BJ (cell line): ENCODE measurements at regions not wholly inside any gene's neighbourhood (a gene's known extent, or its start where the extent isn't known, plus 50 kb on each side); places are given as distances from the start of the nearest gene placed in this dataset.

Source experiments
- CTCF ChIA-PET: fragments of 350-600 bp; formaldehyde crosslinking; extraction: SDS; loops from one replicate; lab custom pipeline; 2021; ENCODE audit warnings: antibody characterized with exemption, inconsistent platforms; lab: Yijun Ruan, JAX
- POLR2A ChIA-PET: fragments of 300-600 bp; sonication (Branson Sonifier 250); formaldehyde crosslinking; extraction: SDS; loops from one replicate; lab custom pipeline; 2021; ENCODE audit warnings: antibody characterized with exemption; lab: Charles Lee
- DNase-seq: peaks from one replicate; pipeline ENCODE4 v3.0.0-alpha.2; 2011; ENCODE audit warnings: low read depth
- H3K27me3 ChIP-seq: 2 replicates; pipeline ENCODE4 v1.6.0; 2011; ENCODE audit warnings: low read length; ENCODE audit not compliant: control insufficient read depth, insufficient read depth
- H3K36me3 ChIP-seq: 2 replicates; pipeline ENCODE4 v1.5.1; 2011; ENCODE audit warnings: low read length; ENCODE audit not compliant: control insufficient read depth, insufficient read depth
- H3K4me3 ChIP-seq: 2 replicates; pipeline ENCODE4 v1.5.1; 2011; ENCODE audit warnings: low read depth, mild to moderate bottlenecking, control low read depth, low read length
- TF ChIP-seq, protein P1 (sequence below): IDR thresholded peaks from 2 replicates; pipeline ENCODE4 v1.5.1; 2011; ENCODE audit warnings: low read depth, mild to moderate bottlenecking, control low read depth, inconsistent platforms, low read length, moderate library complexity; ENCODE audit not compliant: insufficient read depth

GRCh38 chr4:171390626-171391025 is 422.6 kb upstream of the GALNTL6 start:
- ChIA-PET CTCF (no interaction called here), POLR2A (no interaction called here)
- TF ChIP-seq, protein P1, sequence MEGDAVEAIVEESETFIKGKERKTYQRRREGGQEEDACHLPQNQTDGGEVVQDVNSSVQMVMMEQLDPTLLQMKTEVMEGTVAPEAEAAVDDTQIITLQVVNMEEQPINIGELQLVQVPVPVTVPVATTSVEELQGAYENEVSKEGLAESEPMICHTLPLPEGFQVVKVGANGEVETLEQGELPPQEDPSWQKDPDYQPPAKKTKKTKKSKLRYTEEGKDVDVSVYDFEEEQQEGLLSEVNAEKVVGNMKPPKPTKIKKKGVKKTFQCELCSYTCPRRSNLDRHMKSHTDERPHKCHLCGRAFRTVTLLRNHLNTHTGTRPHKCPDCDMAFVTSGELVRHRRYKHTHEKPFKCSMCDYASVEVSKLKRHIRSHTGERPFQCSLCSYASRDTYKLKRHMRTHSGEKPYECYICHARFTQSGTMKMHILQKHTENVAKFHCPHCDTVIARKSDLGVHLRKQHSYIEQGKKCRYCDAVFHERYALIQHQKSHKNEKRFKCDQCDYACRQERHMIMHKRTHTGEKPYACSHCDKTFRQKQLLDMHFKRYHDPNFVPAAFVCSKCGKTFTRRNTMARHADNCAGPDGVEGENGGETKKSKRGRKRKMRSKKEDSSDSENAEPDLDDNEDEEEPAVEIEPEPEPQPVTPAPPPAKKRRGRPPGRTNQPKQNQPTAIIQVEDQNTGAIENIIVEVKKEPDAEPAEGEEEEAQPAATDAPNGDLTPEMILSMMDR: no peak
- no peak for DNase-seq
- Histone ChIP-seq H3K36me3 (no peaks in the 10 kb centered on the region), H3K4me3 (no peak overlapping the region), H3K27me3 (no peaks in the 10 kb centered on the region)

DNA sequence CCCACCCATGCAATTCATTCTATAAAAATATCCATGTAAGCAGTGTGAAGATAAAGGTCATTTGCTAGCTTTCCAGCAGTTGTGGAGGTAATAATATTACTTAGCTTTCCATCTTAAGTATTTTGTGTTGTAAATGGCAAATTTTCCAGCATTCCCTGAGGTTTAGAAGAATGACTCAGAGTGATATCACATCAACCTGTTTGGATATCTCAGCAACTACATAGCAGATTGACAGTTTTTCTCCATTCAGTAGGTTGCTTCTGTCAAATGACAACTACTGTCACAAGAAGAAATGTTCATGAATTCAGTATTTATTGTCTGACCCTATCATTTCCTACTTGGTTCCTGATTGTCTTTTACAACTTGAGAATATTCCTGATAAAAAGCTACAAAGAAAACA is 434.9 kb upstream of the GALNTL6 start:
- no peak overlapping the region for H3K4me3 ChIP-seq
- H3K27me3 ChIP-seq: no peaks in the 10 kb centered on the region
- TF ChIP-seq, protein P1: no peak
- DNase-seq: no peak
- no peaks in the 10 kb centered on the region for H3K36me3 ChIP-seq
- ChIA-PET POLR2A (no interaction called here), CTCF (no interaction called here)

DNA sequence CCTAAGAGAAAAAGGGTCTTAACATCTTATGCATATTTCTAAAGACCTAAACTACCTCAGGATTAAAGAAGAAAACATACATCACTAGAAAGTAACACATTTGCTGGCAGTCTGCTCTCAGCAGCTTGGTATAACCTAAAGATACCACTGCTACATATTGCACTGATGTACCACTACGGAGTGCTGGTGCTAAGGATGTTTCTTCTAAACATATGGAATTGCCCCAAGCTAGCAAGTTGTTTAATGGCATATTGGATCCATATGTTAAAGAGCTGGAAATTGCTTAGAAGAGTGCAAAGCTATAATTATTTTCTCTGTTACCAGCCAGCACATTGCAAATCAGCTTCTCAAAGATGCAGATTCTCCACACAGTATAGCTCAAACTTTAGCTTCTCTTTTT is 436.5 kb upstream of the GALNTL6 start:
- Histone ChIP-seq H3K36me3 (no peaks in the 10 kb centered on the region), H3K27me3 (no peaks in the 10 kb centered on the region), H3K4me3 (no peak overlapping the region)
- DNase-seq: no peak
- POLR2A ChIA-PET: no interaction called here
- TF ChIP-seq, protein P1: no peak
- CTCF ChIA-PET: no interaction called here

DNA sequence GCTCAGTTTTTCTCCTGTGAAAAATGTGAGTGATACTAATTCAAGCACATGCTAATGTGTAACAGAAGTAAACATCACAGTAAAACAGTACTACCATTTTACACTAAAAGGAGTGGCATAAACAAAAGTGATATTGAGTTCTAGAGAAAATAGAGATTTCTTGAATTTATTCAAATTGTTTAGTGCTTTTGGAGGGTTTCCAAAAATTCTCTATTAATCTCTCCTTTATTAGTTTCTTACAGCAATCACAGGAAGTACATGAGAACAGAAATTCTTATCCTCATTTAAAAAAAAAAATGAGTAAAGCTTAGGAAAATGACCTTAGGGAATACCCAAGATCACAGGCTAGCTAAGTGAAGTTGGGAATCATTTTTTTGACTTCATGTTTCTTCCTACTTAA is 459.7 kb upstream of the GALNTL6 start:
- Histone ChIP-seq H3K4me3 (no peak overlapping the region), H3K27me3 (no peaks in the 10 kb centered on the region), H3K36me3 (no peaks in the 10 kb centered on the region)
- DNase-seq: no peak
- ChIA-PET POLR2A (no interaction called here), CTCF (no interaction called here)
- TF ChIP-seq, protein P1: no peak

- H3K4me3 ChIP-seq: no peak overlapping the region
- no peak for DNase-seq
- ChIA-PET POLR2A (no interaction called here), CTCF (no interaction called here)
- TF ChIP-seq, protein P1: no peak
- H3K36me3 ChIP-seq: no peaks in the 10 kb centered on the region
- H3K27me3 ChIP-seq: no peaks in the 10 kb centered on the region
Observed at GRCh38 chr4:171348090-171348489, 465.1 kb upstream of the GALNTL6 start.
